22Rv1 (cell line): ENCODE measurements at regions not wholly inside any gene's neighbourhood (a gene's known extent, or its start where the extent isn't known, plus 50 kb on each side); places are given as distances from the start of the nearest gene placed in this dataset.
"Not testable (repeated sequence)": the region's sequence is repeated elsewhere in the genome, so short reads cannot be mapped to it uniquely, and the experiment has no call there.

ENCODE experiments used
- H3K27ac ChIP-seq: fragments of 450-650 bp; 2 replicates; pipeline ENCODE4 v1.5.1; 2017
- CTCF ChIP-seq: fragments of 450-650 bp; IDR thresholded peaks from 2 replicates; pipeline ENCODE4 v1.5.1; 2017; ENCODE audit warnings: mild to moderate bottlenecking
- ZFX ChIP-seq: fragments of 450-650 bp; IDR thresholded peaks from 2 replicates; pipeline ENCODE4 v1.6.1; 2017; ENCODE audit warnings: antibody characterized with exemption, borderline replicate concordance

GRCh38 chr12:92382383-92382878, 236.8 kb upstream of the BTG1 start:
- H3K27ac ChIP-seq, result no peak overlapping the region
- TF ChIP-seq ZFX (no peak), CTCF (no peak)

DNA sequence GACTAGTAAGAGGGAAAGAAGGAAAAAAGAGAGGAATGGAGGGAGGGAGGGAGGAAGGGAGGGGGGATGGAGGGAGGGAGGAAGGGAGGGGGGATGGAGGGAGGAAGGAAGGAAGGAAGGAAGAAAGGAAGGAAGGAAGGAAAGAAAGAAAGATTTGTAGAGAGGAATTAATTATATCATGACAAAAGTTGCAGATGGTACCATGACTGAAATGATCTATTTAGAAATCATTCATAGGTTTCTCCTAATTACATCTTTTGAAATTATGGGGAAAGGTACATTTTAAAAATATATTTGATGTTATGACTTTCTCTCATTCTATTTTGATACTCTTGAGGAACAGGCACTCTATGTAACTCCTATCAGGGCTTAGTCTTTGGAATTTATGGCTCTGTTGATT, 236.2 kb upstream of the BTG1 start:
- H3K27ac ChIP-seq, result no peak overlapping the region
- TF ChIP-seq CTCF (no peak), ZFX (no peak)

- no peak overlapping the region for H3K27ac ChIP-seq
- TF ChIP-seq CTCF (no peak), ZFX (no peak)
These were observed 233.2 kb upstream of the BTG1 start for GRCh38 chr12:92378682-92379479.

DNA sequence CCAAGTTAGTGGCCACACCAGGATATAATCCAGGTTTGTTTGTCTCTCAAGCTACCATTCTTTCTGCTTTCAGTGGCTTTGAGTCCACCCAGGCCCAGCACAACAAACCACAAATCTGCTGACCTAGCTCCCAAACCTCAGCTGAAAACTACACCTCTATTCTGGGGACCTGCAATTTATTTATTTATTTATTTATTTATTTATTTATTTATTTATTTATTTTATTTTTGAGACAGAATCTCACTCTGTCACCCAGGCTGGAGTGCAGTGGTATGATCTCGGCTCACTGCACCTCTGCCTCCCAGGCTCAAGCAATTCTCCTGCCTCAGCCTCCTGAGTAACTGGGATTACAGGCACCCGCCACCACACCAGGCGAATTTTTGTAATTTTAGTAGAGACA, 229.9 kb upstream of the BTG1 start:
- H3K27ac ChIP-seq, result not testable (repeated sequence)

DNA sequence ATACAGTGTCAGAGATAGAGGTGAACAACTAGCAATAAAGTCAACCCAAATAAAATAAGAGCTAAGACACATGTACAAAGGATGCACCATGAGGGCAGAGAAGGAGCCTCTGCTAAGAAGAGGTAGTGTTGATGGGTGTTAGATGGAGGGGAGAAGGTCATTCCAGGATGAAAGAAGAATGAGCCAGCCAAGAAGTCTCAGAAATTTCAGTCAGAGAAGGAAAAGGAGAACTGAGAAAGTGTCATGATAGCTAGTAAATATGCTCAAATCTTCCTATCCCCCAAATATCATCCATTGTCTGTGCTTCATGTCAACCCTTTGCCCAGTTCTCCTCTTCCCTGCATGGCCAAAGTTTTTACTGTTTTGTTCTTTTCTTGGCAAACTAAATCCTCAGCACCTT, 225.2 kb upstream of the BTG1 start:
- TF ChIP-seq ZFX (no peak), CTCF (no peak)
- no peak overlapping the region for H3K27ac ChIP-seq

DNA sequence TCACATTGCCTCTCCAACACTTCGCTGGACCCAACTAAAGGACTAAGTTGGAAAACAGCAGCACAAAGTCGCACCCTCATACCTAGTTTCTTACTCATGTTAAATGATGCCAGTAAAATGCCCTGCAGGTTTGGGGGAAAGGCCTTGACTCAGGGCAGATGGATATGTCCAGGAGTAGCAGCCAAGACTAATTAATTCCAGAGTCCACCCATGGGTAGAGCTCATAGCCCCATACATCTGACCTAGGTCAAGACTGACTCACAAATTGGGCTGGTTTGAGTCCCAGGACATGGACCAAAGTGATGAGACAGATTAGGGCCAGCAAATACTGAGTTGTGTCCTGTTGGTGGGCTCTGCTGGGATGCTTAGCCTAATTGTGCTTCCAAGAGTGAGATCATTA, 224.0 kb upstream of the BTG1 start:
- no peak overlapping the region for H3K27ac ChIP-seq
- TF ChIP-seq ZFX, result no peak
- TF ChIP-seq CTCF, result no peak

DNA sequence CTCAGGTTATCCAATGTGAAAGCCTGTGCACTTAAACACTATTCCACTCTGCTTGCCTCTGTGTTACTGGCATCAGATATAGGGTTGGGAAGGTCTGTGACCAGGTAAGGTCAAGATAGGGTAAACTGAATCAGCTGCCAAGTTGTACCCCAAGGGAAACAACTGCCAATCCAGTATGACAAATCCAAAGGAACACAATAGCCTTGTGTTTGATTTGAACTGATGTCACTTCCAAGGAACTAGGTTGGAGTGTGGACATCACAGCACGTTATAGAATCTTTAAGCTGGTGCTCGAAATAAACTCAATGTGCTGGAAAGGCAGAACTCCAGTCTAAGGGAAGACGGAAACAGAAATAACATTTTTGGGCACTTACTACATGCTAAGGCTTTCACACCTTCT, 223.4 kb upstream of the BTG1 start:
- H3K27ac ChIP-seq, result no peak overlapping the region
- TF ChIP-seq ZFX, result no peak
- no peak for TF ChIP-seq CTCF

- TF ChIP-seq ZFX, result no peak
- no peak overlapping the region for H3K27ac ChIP-seq
These were observed 220.2 kb upstream of the BTG1 start for GRCh38 chr12:92365836-92366235.
